Skeletal muscle satellite cell (primary cell): ENCODE measurements at regions not wholly inside any gene's neighbourhood (a gene's known extent, or its start where the extent isn't known, plus 50 kb on each side); places are given as distances from the start of the nearest gene placed in this dataset.
"Not testable (repeated sequence)": the region's sequence is repeated elsewhere in the genome, so short reads cannot be mapped to it uniquely, and the experiment has no call there.

Experiments used
- H3K27me3 ChIP-seq: 2 replicates; pipeline ENCODE4 v1.7.0; 2013; ENCODE audit warnings: low read length; ENCODE audit not compliant: control insufficient read depth, insufficient read depth
- H3K36me3 ChIP-seq: 2 replicates; pipeline ENCODE4 v1.7.0; 2013; ENCODE audit warnings: mild to moderate bottlenecking, control low read depth, low read length; ENCODE audit not compliant: insufficient read depth
- H3K4me1 ChIP-seq: 2 replicates; pipeline ENCODE4 v1.7.0; 2013; ENCODE audit warnings: low read length; ENCODE audit not compliant: control insufficient read depth, insufficient read depth
- H3K4me2 ChIP-seq: 2 replicates; pipeline ENCODE4 v1.7.0; 2013; ENCODE audit warnings: mild to moderate bottlenecking, low read length
- H3K4me3 ChIP-seq: 2 replicates; pipeline ENCODE4 v1.7.0; 2013; ENCODE audit warnings: low read length
- H3K9ac ChIP-seq: 2 replicates; pipeline ENCODE4 v1.7.0; 2013; ENCODE audit warnings: mild to moderate bottlenecking, low read depth, low read length, moderate library complexity
- H3K9me3 ChIP-seq: replicated peaks from 2 replicates; pipeline ENCODE4 v1.7.0; 2013; ENCODE audit warnings: mild to moderate bottlenecking, control low read depth, low read length

- H3K9me3 ChIP-seq = no peaks in the 10 kb centered on the region
- H3K9ac ChIP-seq = no peak overlapping the region
- no peak overlapping the region for H3K4me3 ChIP-seq
- no peaks in the 10 kb centered on the region for H3K4me1 ChIP-seq
- no peaks in the 10 kb centered on the region for H3K27me3 ChIP-seq
- no peaks in the 10 kb centered on the region for H3K36me3 ChIP-seq
- no peak overlapping the region for H3K4me2 ChIP-seq
Observed at GRCh38 chr10:8262317-8262716, 207.8 kb downstream of the GATA3 start.

DNA sequence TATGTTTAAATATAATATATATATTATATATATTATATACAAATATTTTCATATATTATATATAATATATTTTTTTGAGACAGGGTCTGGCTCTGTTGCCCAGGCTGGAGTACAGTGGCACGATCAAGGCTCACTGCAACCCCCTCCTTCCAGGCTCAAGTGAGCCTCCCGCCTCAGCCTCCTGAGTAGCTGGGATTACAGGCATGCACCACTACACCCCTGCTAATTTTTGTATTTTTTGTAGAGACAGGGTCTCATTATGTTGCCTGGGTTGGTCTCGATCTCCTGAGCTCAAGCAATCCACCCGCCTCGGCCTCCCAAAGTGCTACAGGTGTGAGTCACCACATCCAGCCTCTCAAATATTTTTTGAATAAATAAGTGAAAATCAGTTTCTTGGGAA, 215.5 kb downstream of the GATA3 start:
- Histone ChIP-seq H3K9ac (no peak overlapping the region), H3K4me2 (no peak overlapping the region), H3K27me3 (no peaks in the 10 kb centered on the region), H3K4me1 (no peaks in the 10 kb centered on the region), H3K4me3 (no peak overlapping the region), H3K9me3 (no peaks in the 10 kb centered on the region), H3K36me3 (no peaks in the 10 kb centered on the region)

- Histone ChIP-seq H3K27me3 (no peaks in the 10 kb centered on the region), H3K4me3 (no peak overlapping the region), H3K4me2 (no peak overlapping the region), H3K9me3 (no peaks in the 10 kb centered on the region), H3K9ac (no peak overlapping the region), H3K4me1 (no peaks in the 10 kb centered on the region), H3K36me3 (no peaks in the 10 kb centered on the region)
Observed at GRCh38 chr10:8272794-8273425, 218.4 kb downstream of the GATA3 start.

GRCh38 chr10:8273749-8274148, 219.3 kb downstream of the GATA3 start:
- H3K4me2 ChIP-seq = no peak overlapping the region
- no peak overlapping the region for H3K9ac ChIP-seq
- H3K4me3 ChIP-seq = no peak overlapping the region
- no peaks in the 10 kb centered on the region for H3K27me3 ChIP-seq
- H3K4me1 ChIP-seq = no peaks in the 10 kb centered on the region
- no peaks in the 10 kb centered on the region for H3K36me3 ChIP-seq
- no peaks in the 10 kb centered on the region for H3K9me3 ChIP-seq

DNA sequence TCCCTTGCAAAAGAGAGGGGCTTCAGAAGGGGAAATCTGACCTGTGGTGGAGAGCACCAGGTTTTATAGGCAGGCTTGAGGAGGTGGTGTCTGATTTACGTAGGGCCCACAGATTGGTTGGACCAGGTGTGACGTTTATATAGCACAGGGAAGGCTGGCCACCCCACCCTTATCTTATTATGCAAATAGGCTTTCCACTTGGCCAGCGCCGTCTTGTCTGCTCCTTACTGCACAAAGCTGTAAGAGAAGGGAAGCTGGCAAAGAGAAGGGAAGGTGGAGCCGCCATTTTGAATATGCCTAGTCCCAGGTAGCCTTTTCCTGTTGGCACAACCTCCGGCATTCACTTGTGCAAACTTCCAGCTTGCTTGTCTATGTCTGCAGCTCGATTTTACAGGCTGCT, 221.4 kb downstream of the GATA3 start:
- H3K4me3 ChIP-seq = no peak overlapping the region
- no peak overlapping the region for H3K4me2 ChIP-seq
- H3K36me3 ChIP-seq = no peaks in the 10 kb centered on the region
- no peak overlapping the region for H3K9ac ChIP-seq
- H3K9me3 ChIP-seq = no peaks in the 10 kb centered on the region
- no peaks in the 10 kb centered on the region for H3K4me1 ChIP-seq
- H3K27me3 ChIP-seq = no peaks in the 10 kb centered on the region

GRCh38 chr10:8278099-8278498, 223.6 kb downstream of the GATA3 start:
- Histone ChIP-seq H3K36me3 (no peaks in the 10 kb centered on the region), H3K9ac (no peak overlapping the region), H3K27me3 (no peaks in the 10 kb centered on the region), H3K4me3 (no peak overlapping the region), H3K9me3 (no peaks in the 10 kb centered on the region), H3K4me2 (no peak overlapping the region), H3K4me1 (no peaks in the 10 kb centered on the region)

DNA sequence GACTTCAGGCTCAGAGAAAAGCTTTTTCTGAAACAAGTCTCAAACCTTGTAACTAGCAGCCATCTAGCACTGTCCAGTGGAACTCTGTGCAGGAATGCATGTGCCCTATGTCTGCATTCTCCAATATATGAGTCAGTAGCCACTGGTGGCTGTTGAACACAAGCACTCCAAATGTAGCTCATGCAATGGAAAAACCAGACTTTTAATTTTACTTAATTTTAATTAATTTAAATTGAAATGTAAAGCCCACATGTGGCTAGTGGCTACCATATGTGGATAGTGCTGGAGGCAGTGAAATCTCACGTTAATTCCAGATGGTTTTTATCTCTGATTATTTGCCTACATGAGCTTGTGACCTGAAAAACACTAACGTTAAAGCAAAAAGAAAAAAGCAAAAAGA, 225.1 kb downstream of the GATA3 start:
- no peak overlapping the region for H3K4me3 ChIP-seq
- no peaks in the 10 kb centered on the region for H3K36me3 ChIP-seq
- H3K4me1 ChIP-seq = no peaks in the 10 kb centered on the region
- no peak overlapping the region for H3K4me2 ChIP-seq
- no peaks in the 10 kb centered on the region for H3K27me3 ChIP-seq
- no peaks in the 10 kb centered on the region for H3K9me3 ChIP-seq
- H3K9ac ChIP-seq = no peak overlapping the region

GRCh38 chr10:8280946-8281345, 226.5 kb downstream of the GATA3 start:
- H3K9ac ChIP-seq = no peak overlapping the region
- no peaks in the 10 kb centered on the region for H3K36me3 ChIP-seq
- H3K4me2 ChIP-seq = no peak overlapping the region
- H3K27me3 ChIP-seq = no peaks in the 10 kb centered on the region
- H3K9me3 ChIP-seq = peaks cover 4% of the 10 kb centered on the region
- H3K4me1 ChIP-seq = no peaks in the 10 kb centered on the region
- H3K4me3 ChIP-seq = no peak overlapping the region

GRCh38 chr10:8282340-8282739, 227.9 kb downstream of the GATA3 start:
- Histone ChIP-seq H3K27me3 (no peaks in the 10 kb centered on the region), H3K4me1 (no peaks in the 10 kb centered on the region), H3K9me3 (peaks cover 4% of the 10 kb centered on the region), H3K4me2 (no peak overlapping the region), H3K36me3 (no peaks in the 10 kb centered on the region), H3K4me3 (no peak overlapping the region), H3K9ac (no peak overlapping the region)

DNA sequence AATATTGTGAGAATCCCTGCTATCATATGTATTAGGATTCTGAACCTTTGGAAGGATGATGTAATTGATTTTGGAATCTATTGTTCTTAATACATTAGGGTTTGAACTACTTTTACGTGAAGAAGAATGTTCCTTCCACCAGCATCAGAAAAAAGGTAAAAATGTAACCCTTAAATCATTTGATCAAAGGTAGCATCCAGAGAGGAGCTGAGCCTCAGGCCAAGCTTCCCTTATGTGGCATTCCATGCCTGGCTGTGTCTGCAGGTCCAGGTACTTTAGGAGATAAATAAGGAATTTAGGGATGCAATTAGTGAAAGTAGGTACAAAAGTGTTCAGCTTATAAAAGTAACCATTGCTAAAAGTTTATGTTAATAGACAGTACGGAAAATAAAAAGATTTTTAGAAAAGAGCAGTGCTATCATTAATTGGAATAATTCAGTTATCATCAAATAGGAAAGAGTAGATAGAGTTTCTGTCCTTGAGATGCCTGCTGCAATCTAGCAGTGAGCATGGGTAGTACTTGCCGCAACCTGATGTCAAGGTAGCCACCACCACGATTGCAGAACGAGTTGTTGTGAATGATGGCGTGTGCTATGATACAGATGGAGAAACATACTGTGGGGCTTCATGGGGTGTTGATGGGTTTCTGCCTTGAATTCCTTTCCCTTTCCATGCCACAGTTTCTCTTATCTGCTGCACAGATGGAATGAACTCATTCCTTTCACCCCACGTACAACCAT, 228.8 kb downstream of the GATA3 start:
- peaks cover 4% of the 10 kb centered on the region for H3K9me3 ChIP-seq
- no peaks in the 10 kb centered on the region for H3K27me3 ChIP-seq
- no peak overlapping the region for H3K9ac ChIP-seq
- H3K36me3 ChIP-seq = no peaks in the 10 kb centered on the region
- no peak overlapping the region for H3K4me2 ChIP-seq
- no peak overlapping the region for H3K4me3 ChIP-seq
- no peaks in the 10 kb centered on the region for H3K4me1 ChIP-seq

DNA sequence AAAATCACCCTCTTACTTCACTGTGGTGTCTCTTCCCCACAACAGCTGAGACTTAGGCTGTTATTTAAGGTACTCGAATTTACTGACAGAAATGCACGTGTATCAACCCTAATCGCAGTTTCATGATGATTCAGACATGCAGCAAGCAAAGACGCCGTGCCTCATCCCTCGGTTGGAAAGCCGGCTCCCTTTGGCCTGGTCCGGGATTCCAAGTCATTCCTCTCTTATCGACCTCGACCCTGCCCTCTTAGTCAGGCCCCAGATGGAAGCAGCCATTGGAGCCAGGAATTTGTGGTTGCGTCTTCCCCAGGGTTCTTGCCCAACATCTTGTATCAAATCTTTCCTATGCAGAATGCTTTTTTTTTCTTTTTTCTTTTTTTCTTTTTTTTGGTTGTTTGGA, 229.5 kb downstream of the GATA3 start:
- H3K4me1 ChIP-seq = no peaks in the 10 kb centered on the region
- no peak overlapping the region for H3K4me3 ChIP-seq
- no peak overlapping the region for H3K9ac ChIP-seq
- peaks cover 4% of the 10 kb centered on the region for H3K9me3 ChIP-seq
- H3K4me2 ChIP-seq = no peak overlapping the region
- H3K36me3 ChIP-seq = no peaks in the 10 kb centered on the region
- H3K27me3 ChIP-seq = no peaks in the 10 kb centered on the region

- H3K4me1 ChIP-seq, H3K36me3 ChIP-seq, H3K9ac ChIP-seq, H3K27me3 ChIP-seq, H3K4me2 ChIP-seq, H3K4me3 ChIP-seq, H3K9me3 ChIP-seq: not testable (repeated sequence)
Observed at GRCh38 chr10:8285970-8286369, 231.5 kb downstream of the GATA3 start.
